Lower leg skin (tissue), 4 donors: ENCODE measurements at regions not wholly inside any gene's neighbourhood (a gene's known extent, or its start where the extent isn't known, plus 50 kb on each side); places are given as distances from the start of the nearest gene placed in this dataset.

Source experiments
- DNase-seq, 2 donors: peaks; one replicate each; pipeline ENCODE4 v3.0.0-alpha.2; 2019; ENCODE audit warnings: low spot score in 2 of 2
- H3K4me3 ChIP-seq: fragments of 200-600 bp; sonication (generic); 2 replicates; pipeline ENCODE4 v1.5.1; 2017; ENCODE audit warnings: mild to moderate bottlenecking, low read depth; ENCODE audit not compliant: poor library complexity, severe bottlenecking
- POLR2A ChIP-seq, 2 donors: fragments of 450-650 bp; IDR thresholded peaks; one replicate each; pipeline ENCODE4 v1.6.1; 2016 to 2017; ENCODE audit warnings: antibody characterized with exemption in 2 of 2, mild to moderate bottlenecking in 1 of 2, moderate library complexity in 1 of 2
- WGBS, 2 donors: methylation state at CpG; one replicate each; pipeline ENCODE4 v1.1.5; 2018; 5-methylcytosine and 5-hydroxymethylcytosine counted together
- intact Hi-C: fragments of 100-400 bp; cut with DNase I; formaldehyde crosslinking; loops from one replicate; pipeline ENCODE4 v1.15.0; 2023; ENCODE audit warnings: low total_unique reads
- TF ChIP-seq, protein P1 (sequence below), 3 donors: fragments of 450-650 bp; IDR thresholded peaks; one replicate each; pipeline ENCODE4 v1.5.1; 2016; ENCODE audit warnings: antibody characterized with exemption in 3 of 3, mild to moderate bottlenecking in 3 of 3, moderate library complexity in 2 of 3

DNA sequence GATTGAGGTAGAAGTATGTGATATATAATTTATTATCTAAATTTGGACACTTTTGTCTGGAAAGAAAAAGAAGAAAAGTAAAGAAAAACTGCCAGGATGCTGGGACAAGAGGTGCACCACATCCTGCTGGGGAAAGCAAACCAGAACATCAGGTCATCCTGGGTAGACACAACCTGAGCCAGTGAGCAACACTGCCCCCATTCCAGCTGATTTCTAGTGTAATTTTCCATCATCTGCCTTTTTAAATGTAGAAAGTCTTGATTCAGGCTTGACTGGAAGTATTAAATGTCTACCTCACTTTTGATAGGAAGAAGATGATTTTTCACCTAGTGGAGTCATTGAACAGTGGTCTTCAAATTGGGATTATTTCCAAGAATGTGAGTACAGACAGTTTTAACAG is 1164.5 kb upstream of the CITED2 start:
- intact Hi-C loops = no loop called here
- TF ChIP-seq, protein P1, sequence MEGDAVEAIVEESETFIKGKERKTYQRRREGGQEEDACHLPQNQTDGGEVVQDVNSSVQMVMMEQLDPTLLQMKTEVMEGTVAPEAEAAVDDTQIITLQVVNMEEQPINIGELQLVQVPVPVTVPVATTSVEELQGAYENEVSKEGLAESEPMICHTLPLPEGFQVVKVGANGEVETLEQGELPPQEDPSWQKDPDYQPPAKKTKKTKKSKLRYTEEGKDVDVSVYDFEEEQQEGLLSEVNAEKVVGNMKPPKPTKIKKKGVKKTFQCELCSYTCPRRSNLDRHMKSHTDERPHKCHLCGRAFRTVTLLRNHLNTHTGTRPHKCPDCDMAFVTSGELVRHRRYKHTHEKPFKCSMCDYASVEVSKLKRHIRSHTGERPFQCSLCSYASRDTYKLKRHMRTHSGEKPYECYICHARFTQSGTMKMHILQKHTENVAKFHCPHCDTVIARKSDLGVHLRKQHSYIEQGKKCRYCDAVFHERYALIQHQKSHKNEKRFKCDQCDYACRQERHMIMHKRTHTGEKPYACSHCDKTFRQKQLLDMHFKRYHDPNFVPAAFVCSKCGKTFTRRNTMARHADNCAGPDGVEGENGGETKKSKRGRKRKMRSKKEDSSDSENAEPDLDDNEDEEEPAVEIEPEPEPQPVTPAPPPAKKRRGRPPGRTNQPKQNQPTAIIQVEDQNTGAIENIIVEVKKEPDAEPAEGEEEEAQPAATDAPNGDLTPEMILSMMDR (IDR thresholded peaks at IDR 0.05) = no peak
- TF ChIP-seq POLR2A (IDR thresholded peaks at IDR 0.05) = no peak
- DNase-seq = no peak
- no peak overlapping the region for H3K4me3 ChIP-seq

GRCh38 chr6:140537834-140538705 is 1163.6 kb upstream of the CITED2 start:
- WGBS, 2 donors = 14 to 15% methylated on average over 8 of the region's 8 CpGs
- intact Hi-C loops = no loop called here
- no peak overlapping the region for H3K4me3 ChIP-seq
- TF ChIP-seq POLR2A (IDR thresholded peaks at IDR 0.05) = no peak
- TF ChIP-seq, protein P1 (IDR thresholded peaks at IDR 0.05) = no peak
- peak in 1 of 2 donors; percentile 26 for DNase-seq

GRCh38 chr6:140537211-140537610 is 1162.8 kb upstream of the CITED2 start:
- WGBS, 2 donors = 45 to 54% methylated on average over 3 of the region's 3 CpGs
- TF ChIP-seq, protein P1 (IDR thresholded peaks at IDR 0.05) = no peak
- no peak for TF ChIP-seq POLR2A (IDR thresholded peaks at IDR 0.05)
- intact Hi-C loops = no loop called here

DNA sequence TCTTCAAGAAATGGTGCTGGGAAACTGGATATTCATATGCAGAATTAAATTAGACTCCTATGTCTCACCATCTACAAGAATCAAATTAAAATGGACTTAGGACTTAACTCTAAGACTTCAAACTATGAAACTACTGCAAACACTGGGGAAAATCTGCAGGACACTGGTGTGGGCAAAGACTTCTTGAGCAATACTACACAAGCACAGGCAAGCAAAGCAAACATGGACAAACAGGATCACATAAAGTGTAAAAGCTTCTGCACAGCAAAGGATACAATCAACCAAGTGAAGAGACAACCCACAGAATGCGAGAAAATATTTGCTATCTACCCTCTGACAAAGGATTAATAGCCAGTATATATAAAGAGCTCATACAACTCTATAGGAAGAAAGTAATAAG is 1161.1 kb upstream of the CITED2 start:
- intact Hi-C loops = no loop called here
- TF ChIP-seq POLR2A (IDR thresholded peaks at IDR 0.05) = no peak
- TF ChIP-seq, protein P1 (IDR thresholded peaks at IDR 0.05) = no peak

More at GRCh38 chr6:140537211-140537610, 1162.8 kb upstream of the CITED2 start:
- no peak for DNase-seq
- no peak overlapping the region for H3K4me3 ChIP-seq

DNA sequence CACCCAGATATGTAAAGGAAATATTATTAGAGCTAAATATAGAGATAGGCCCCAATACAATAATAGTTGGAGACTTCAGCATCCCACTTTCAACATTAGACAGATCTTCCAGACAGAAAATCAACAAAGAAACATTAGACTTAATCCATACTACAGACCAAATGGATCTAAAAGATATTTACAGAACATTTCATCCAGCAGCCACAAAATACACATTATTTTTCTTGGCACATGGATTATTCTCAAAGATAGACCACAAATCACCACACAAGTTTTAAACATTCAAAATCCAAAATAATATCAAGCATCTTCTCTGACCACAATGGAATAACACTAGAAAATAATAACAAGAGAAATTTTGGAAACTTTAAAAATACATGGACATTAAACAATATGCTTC is 1159.1 kb upstream of the CITED2 start:
- DNase-seq = no peak
- no peak for TF ChIP-seq POLR2A (IDR thresholded peaks at IDR 0.05)
- TF ChIP-seq, protein P1 (IDR thresholded peaks at IDR 0.05) = no peak
- H3K4me3 ChIP-seq = no peak overlapping the region
- intact Hi-C loops = no loop called here

More for the DNA sequence above, 1161.1 kb upstream of the CITED2 start:
- H3K4me3 ChIP-seq = no peak overlapping the region
- no peak for DNase-seq
- 94 to 96% methylated on average over 1 of the region's 1 CpG for WGBS, 2 donors
